Heart left ventricle (tissue), 13 donors: ENCODE measurements at regions not wholly inside any gene's neighbourhood (a gene's known extent, or its start where the extent isn't known, plus 50 kb on each side); places are given as distances from the start of the nearest gene placed in this dataset.

Experiments used
- CTCF ChIP-seq, 12 donors: fragments of 200-600 bp; sonication (generic) in 4 of 12; IDR thresholded peaks; one replicate each; pipeline versions ENCODE4 v1.5.0 to v1.8.0; 2018 to 2022; ENCODE audit warnings: antibody characterized with exemption in 12 of 12, mild to moderate bottlenecking in 5 of 12
- POLR2A ChIP-seq, 2 donors: fragments of 450-650 bp; IDR thresholded peaks; one replicate each; pipeline ENCODE4 v1.6.1; 2017; ENCODE audit warnings: antibody characterized with exemption in 2 of 2, mild to moderate bottlenecking in 2 of 2, moderate library complexity in 2 of 2
- donor health status: ischemic (EF 13 %, LVEDD 7.1; RV severe dilation, severe dysfunction).
- donor health status: DM: no; HTN: yes; CAD: no.
- donor health status: DM: no; HTN: no; CAD: no.
- donor health status: ischemic (EF 25% LVEDD 6.9; RV normal size, moderate dysfunction).
- donor health status: ischemic (EF 25% LVEDD 5.7; RV mildly dilated, moderate dysfunction).
- donor health status: ischemic (EF 35%, LVEDD 5.7; RV mildly dilated, moderate dysfunction).
- donor health status: nonischemic (EF 11% LVEDD 7.7; RV severe dilation, severe dysfunction).
- donor health status: DM: yes; HTN: yes; CAD: no.
- donor health status: PGD.
- donor health status: ischemic (EF 29% LVEDD 5.4; RV normal size, mild dysfunction).
- donor health status: nonischemic (EF 23%, LVEDD 6.1; RV moderate dilation, normal function).

GRCh38 chr20:12744037-12744436, 264.7 kb upstream of the SPTLC3 start:
- TF ChIP-seq CTCF (IDR thresholded peaks at IDR 0.05), result no peak
- TF ChIP-seq POLR2A (IDR thresholded peaks at IDR 0.05), result no peak
